ENCODE measurements at regions not wholly inside any gene's neighbourhood (a gene's known extent, or its start where the extent isn't known, plus 50 kb on each side); places are given as distances from the start of the nearest gene placed in this dataset.

DNA sequence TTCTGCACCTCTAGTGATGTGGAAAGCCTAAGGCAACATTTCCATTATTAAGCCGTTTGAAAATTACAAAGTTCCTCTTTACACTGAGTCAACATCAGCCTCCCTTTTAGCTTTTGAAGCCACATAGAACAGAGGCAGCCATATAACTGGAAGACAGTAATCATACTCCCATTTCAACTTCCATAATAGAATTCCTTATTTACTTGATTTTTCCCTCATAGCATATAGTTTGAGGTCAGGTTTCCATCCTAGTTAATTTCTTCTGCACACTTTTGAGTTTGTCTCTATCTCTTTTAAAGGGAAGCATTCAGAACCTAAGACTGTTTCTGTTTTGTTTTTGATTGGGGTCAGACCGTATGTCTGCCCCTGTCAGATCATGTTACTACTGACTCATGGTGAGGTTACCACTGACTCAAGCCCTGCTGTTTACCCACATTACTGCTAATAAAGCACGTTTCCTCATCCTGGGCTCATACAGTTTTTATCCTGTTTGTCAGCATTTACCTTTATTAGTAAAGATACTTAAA lies 161.0 kb downstream of the SLC38A4 start:
- Histone ChIP-seq H2AFZ (ENCODE audit: low read depth, low read length) (no peak overlapping the region), H3K9me3 (ENCODE audit: low read length) (no peaks in the 10 kb centered on the region), H3K27ac (ENCODE audit: low read length) (no peak overlapping the region), H4K20me1 (ENCODE audit: insufficient read depth) (no peaks in the 10 kb centered on the region), H3K9ac (ENCODE audit: low read length) (no peak overlapping the region), H3K9me2 (ENCODE audit: insufficient read depth, low read length) (no peaks in the 10 kb centered on the region), H3F3A (ENCODE audit: insufficient read depth, low read length, poor library complexity, severe bottlenecking) (no peaks in the 10 kb centered on the region), H3K36me3 (ENCODE audit: insufficient read depth, low read length) (no peaks in the 10 kb centered on the region), H3K4me2 (ENCODE audit: low read length) (no peak overlapping the region), H3K27me3 (ENCODE audit: insufficient read depth, low read depth, low read length) (no peaks in the 10 kb centered on the region), H3K4me3 (ENCODE audit: low read length) (no peak overlapping the region), H3K79me2 (replicated peaks; ENCODE audit: insufficient read depth, low read length) (no peaks in the 10 kb centered on the region)
- TF ChIP-seq EZH2 (IDR thresholded peaks at IDR 0.05; ENCODE audit: borderline replicate concordance, insufficient read depth, low read length, poor library complexity, severe bottlenecking) (no peak), POLR2AphosphoS5 (IDR thresholded peaks at IDR 0.05) (no peak), MXI1 (conservative IDR thresholded peaks at IDR 0.05; ENCODE audit: poor library complexity, severe bottlenecking) (no peak), RAD21 (conservative IDR thresholded peaks at IDR 0.05) (no peak), EP300 (conservative IDR thresholded peaks at IDR 0.05; ENCODE audit: poor library complexity, severe bottlenecking) (no peak), TAF1 (IDR thresholded peaks at IDR 0.05; ENCODE audit: low read depth) (no peak), SMC3 (conservative IDR thresholded peaks at IDR 0.05; ENCODE audit: poor library complexity) (no peak)
- TF ChIP-seq, protein P1, sequence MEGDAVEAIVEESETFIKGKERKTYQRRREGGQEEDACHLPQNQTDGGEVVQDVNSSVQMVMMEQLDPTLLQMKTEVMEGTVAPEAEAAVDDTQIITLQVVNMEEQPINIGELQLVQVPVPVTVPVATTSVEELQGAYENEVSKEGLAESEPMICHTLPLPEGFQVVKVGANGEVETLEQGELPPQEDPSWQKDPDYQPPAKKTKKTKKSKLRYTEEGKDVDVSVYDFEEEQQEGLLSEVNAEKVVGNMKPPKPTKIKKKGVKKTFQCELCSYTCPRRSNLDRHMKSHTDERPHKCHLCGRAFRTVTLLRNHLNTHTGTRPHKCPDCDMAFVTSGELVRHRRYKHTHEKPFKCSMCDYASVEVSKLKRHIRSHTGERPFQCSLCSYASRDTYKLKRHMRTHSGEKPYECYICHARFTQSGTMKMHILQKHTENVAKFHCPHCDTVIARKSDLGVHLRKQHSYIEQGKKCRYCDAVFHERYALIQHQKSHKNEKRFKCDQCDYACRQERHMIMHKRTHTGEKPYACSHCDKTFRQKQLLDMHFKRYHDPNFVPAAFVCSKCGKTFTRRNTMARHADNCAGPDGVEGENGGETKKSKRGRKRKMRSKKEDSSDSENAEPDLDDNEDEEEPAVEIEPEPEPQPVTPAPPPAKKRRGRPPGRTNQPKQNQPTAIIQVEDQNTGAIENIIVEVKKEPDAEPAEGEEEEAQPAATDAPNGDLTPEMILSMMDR (IDR thresholded peaks at IDR 0.05; ENCODE audit: poor library complexity, severe bottlenecking): no peak
- TF ChIP-seq, protein P2, sequence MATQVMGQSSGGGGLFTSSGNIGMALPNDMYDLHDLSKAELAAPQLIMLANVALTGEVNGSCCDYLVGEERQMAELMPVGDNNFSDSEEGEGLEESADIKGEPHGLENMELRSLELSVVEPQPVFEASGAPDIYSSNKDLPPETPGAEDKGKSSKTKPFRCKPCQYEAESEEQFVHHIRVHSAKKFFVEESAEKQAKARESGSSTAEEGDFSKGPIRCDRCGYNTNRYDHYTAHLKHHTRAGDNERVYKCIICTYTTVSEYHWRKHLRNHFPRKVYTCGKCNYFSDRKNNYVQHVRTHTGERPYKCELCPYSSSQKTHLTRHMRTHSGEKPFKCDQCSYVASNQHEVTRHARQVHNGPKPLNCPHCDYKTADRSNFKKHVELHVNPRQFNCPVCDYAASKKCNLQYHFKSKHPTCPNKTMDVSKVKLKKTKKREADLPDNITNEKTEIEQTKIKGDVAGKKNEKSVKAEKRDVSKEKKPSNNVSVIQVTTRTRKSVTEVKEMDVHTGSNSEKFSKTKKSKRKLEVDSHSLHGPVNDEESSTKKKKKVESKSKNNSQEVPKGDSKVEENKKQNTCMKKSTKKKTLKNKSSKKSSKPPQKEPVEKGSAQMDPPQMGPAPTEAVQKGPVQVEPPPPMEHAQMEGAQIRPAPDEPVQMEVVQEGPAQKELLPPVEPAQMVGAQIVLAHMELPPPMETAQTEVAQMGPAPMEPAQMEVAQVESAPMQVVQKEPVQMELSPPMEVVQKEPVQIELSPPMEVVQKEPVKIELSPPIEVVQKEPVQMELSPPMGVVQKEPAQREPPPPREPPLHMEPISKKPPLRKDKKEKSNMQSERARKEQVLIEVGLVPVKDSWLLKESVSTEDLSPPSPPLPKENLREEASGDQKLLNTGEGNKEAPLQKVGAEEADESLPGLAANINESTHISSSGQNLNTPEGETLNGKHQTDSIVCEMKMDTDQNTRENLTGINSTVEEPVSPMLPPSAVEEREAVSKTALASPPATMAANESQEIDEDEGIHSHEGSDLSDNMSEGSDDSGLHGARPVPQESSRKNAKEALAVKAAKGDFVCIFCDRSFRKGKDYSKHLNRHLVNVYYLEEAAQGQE (IDR thresholded peaks at IDR 0.05; ENCODE audit: borderline replicate concordance): no peak

DNA sequence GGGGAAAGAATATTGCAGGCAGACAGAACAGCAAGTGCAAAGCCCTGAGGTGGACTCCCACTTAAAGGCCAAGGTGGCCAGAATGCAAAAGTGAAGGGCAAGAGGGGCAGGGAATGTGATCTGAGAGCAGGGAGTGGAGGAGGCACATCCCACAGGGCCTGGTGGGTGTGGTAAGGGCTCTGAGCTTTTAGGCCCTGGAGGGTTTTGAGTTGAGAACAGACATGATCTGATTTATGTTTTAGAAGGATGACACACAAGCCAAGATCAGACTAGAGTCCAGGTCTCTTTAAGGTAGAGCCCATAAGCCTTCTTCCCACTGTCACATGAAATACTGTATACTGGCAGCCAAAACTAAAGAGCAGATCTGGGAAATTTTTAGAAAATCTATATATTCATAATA lies 162.5 kb downstream of the SLC38A4 start:
- Histone ChIP-seq H3F3A (ENCODE audit: insufficient read depth, low read length, poor library complexity, severe bottlenecking) (no peaks in the 10 kb centered on the region), H3K27me3 (ENCODE audit: insufficient read depth, low read depth, low read length) (no peaks in the 10 kb centered on the region), H3K27ac (ENCODE audit: low read length) (no peak overlapping the region), H3K9me2 (ENCODE audit: insufficient read depth, low read length) (no peaks in the 10 kb centered on the region), H2AFZ (ENCODE audit: low read depth, low read length) (no peak overlapping the region), H3K9me3 (ENCODE audit: low read length) (no peaks in the 10 kb centered on the region), H3K79me2 (replicated peaks; ENCODE audit: insufficient read depth, low read length) (no peaks in the 10 kb centered on the region), H3K9ac (ENCODE audit: low read length) (no peak overlapping the region), H3K4me3 (ENCODE audit: low read length) (no peak overlapping the region), H3K36me3 (ENCODE audit: insufficient read depth, low read length) (no peaks in the 10 kb centered on the region), H4K20me1 (ENCODE audit: insufficient read depth) (no peaks in the 10 kb centered on the region), H3K4me2 (ENCODE audit: low read length) (no peak overlapping the region)
- TF ChIP-seq EP300 (conservative IDR thresholded peaks at IDR 0.05; ENCODE audit: poor library complexity, severe bottlenecking) (no peak), EZH2 (IDR thresholded peaks at IDR 0.05; ENCODE audit: borderline replicate concordance, insufficient read depth, low read length, poor library complexity, severe bottlenecking) (no peak), SMC3 (conservative IDR thresholded peaks at IDR 0.05; ENCODE audit: poor library complexity) (no peak), MXI1 (conservative IDR thresholded peaks at IDR 0.05; ENCODE audit: poor library complexity, severe bottlenecking) (no peak), TAF1 (IDR thresholded peaks at IDR 0.05; ENCODE audit: low read depth) (no peak), RAD21 (conservative IDR thresholded peaks at IDR 0.05) (no peak), POLR2AphosphoS5 (IDR thresholded peaks at IDR 0.05) (no peak)
- TF ChIP-seq, protein P2 (IDR thresholded peaks at IDR 0.05; ENCODE audit: borderline replicate concordance): no peak
- TF ChIP-seq, protein P1 (IDR thresholded peaks at IDR 0.05; ENCODE audit: poor library complexity, severe bottlenecking): no peak
